Neural cell (in vitro differentiated cells): ENCODE measurements at regions not wholly inside any gene's neighbourhood (a gene's known extent, or its start where the extent isn't known, plus 50 kb on each side); places are given as distances from the start of the nearest gene placed in this dataset.

Experiments used
- H2AFZ ChIP-seq: fragments of 200-600, 300-800 bp; sonication (generic), shearing (Covaris generic); 2 replicates; pipeline ENCODE4 v1.6.0; 2014; ENCODE audit warnings: low read depth, mild to moderate bottlenecking, antibody characterized with exemption, low read length, moderate library complexity
- H3F3A ChIP-seq: fragments of 200-600 bp; shearing (Covaris generic); 2 replicates; pipeline ENCODE4 v1.6.1; 2016; ENCODE audit warnings: mild to moderate bottlenecking, moderate library complexity, mixed read lengths, antibody characterized with exemption, low read length; ENCODE audit not compliant: insufficient read depth, poor library complexity, severe bottlenecking
- H3K27ac ChIP-seq: fragments of 200-600, 300-800 bp; sonication (generic), shearing (Covaris generic); 2 replicates; pipeline ENCODE4 v1.5.1; 2014; ENCODE audit warnings: mild to moderate bottlenecking, low read length, moderate library complexity
- H3K27me3 ChIP-seq: fragments of 300-800, 200-600 bp; sonication (generic), shearing (Covaris generic); 2 replicates; pipeline ENCODE4 v1.6.0; 2014; ENCODE audit warnings: mild to moderate bottlenecking, low read depth, low read length, moderate library complexity; ENCODE audit not compliant: insufficient read depth
- H3K36me3 ChIP-seq: fragments of 300-800, 200-600 bp; sonication (generic), shearing (Covaris generic); 2 replicates; pipeline ENCODE4 v1.5.1; 2014; ENCODE audit warnings: mild to moderate bottlenecking, antibody characterized with exemption, low read length, moderate library complexity; ENCODE audit not compliant: insufficient read depth
- H3K4me2 ChIP-seq: fragments of 300-800, 200-600 bp; sonication (generic), shearing (Covaris generic); 2 replicates; pipeline ENCODE4 v1.6.0; 2014; ENCODE audit warnings: mild to moderate bottlenecking, low read length
- H3K4me3 ChIP-seq: fragments of 300-800, 200-600 bp; sonication (generic), shearing (Covaris generic); 2 replicates; pipeline ENCODE4 v1.5.1; 2014; ENCODE audit warnings: mild to moderate bottlenecking, low read length, moderate library complexity
- H3K79me2 ChIP-seq: fragments of 200-600 bp; shearing (Covaris generic); replicated peaks from 2 replicates; pipeline ENCODE4 v1.6.0; 2014; ENCODE audit warnings: mild to moderate bottlenecking, low read length, moderate library complexity; ENCODE audit not compliant: insufficient read depth
- H3K9ac ChIP-seq: fragments of 300-800, 200-600 bp; sonication (generic), shearing (Covaris generic); 2 replicates; pipeline ENCODE4 v1.6.1; 2016; ENCODE audit warnings: mild to moderate bottlenecking, low read length, mixed read lengths
- H3K9me2 ChIP-seq: fragments of 200-600 bp; shearing (Covaris generic); 2 replicates; pipeline ENCODE4 v1.6.1; 2016; ENCODE audit warnings: mild to moderate bottlenecking, low read length, mixed read lengths; ENCODE audit not compliant: insufficient read depth
- H3K9me3 ChIP-seq: fragments of 200-600, 300-800 bp; sonication (generic), shearing (Covaris generic); 2 replicates; pipeline ENCODE4 v1.6.1; 2016; ENCODE audit warnings: mild to moderate bottlenecking, mixed run types, low read length, moderate library complexity, mixed read lengths
- H4K20me1 ChIP-seq: fragments of 200-600 bp; shearing (Covaris generic); 2 replicates; pipeline ENCODE4 v1.6.1; 2016; ENCODE audit warnings: mild to moderate bottlenecking, mixed run types; ENCODE audit not compliant: insufficient read depth
- EP300 ChIP-seq: fragments of 450-650 bp; conservative IDR thresholded peaks from 2 replicates; pipeline ENCODE4 v1.6.1; 2014; ENCODE audit warnings: antibody characterized with exemption, mild to moderate bottlenecking, moderate library complexity; ENCODE audit not compliant: poor library complexity, severe bottlenecking
- EZH2 ChIP-seq: fragments of 200-600, 300-800 bp; shearing (Covaris generic), sonication (generic); IDR thresholded peaks from 2 replicates; pipeline ENCODE4 v1.6.1; 2014; ENCODE audit warnings: antibody characterized with exemption, low read length, borderline replicate concordance, mild to moderate bottlenecking; ENCODE audit not compliant: insufficient read depth, poor library complexity, severe bottlenecking
- MXI1 ChIP-seq: fragments of 450-650 bp; conservative IDR thresholded peaks from 2 replicates; pipeline ENCODE4 v1.6.1; 2014; ENCODE audit warnings: antibody characterized with exemption, mild to moderate bottlenecking; ENCODE audit not compliant: poor library complexity, severe bottlenecking
- POLR2AphosphoS5 ChIP-seq: IDR thresholded peaks from 2 replicates; pipeline ENCODE4 v1.6.1; 2012
- RAD21 ChIP-seq: fragments of 450-650 bp; conservative IDR thresholded peaks from 2 replicates; pipeline ENCODE4 v1.6.1; 2014; ENCODE audit warnings: antibody characterized with exemption, mild to moderate bottlenecking, moderate library complexity
- SMC3 ChIP-seq: fragments of 450-650 bp; conservative IDR thresholded peaks from 2 replicates; pipeline ENCODE4 v1.6.1; 2014; ENCODE audit warnings: antibody characterized with exemption, mild to moderate bottlenecking, moderate library complexity; ENCODE audit not compliant: poor library complexity
- TAF1 ChIP-seq: IDR thresholded peaks from 2 replicates; pipeline ENCODE4 v1.6.1; 2012; ENCODE audit warnings: low read depth
- TF ChIP-seq, protein P1 (sequence below): IDR thresholded peaks from 2 replicates; pipeline ENCODE4 v1.6.1; 2012; ENCODE audit warnings: borderline replicate concordance
- TF ChIP-seq, protein P2 (sequence below): fragments of 450-650 bp; IDR thresholded peaks from 2 replicates; pipeline ENCODE4 v1.5.1; 2014; ENCODE audit warnings: antibody characterized with exemption, mild to moderate bottlenecking, moderate library complexity; ENCODE audit not compliant: poor library complexity, severe bottlenecking

DNA sequence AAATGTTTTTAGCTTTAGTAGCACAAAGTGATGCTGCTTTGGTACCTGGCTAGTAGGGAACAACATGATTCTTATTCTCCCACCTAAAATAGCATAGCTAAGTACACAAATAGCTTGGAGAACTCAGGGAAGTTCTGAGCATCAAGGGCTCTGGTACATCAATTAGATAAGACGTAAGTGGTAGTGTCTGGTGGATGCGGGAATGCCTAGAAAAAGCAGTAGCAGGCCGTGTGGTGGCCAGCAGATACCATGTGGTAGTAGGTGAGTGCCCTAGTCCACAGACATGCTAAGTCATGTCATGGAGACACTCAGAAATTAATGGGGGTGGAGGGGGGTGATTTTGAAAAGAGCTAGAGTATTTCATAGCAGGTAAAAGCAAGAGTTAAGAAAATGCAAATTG lies 347.3 kb upstream of the NOCT start:
- no peaks in the 10 kb centered on the region for H3F3A ChIP-seq
- H3K27me3 ChIP-seq, result no peaks in the 10 kb centered on the region
- no peaks in the 10 kb centered on the region for H3K9me2 ChIP-seq
- no peaks in the 10 kb centered on the region for H3K36me3 ChIP-seq
- H3K9me3 ChIP-seq, result no peaks in the 10 kb centered on the region
- no peak overlapping the region for H3K4me2 ChIP-seq
- no peaks in the 10 kb centered on the region for H3K79me2 ChIP-seq
- H3K9ac ChIP-seq, result no peak overlapping the region
- H4K20me1 ChIP-seq, result no peaks in the 10 kb centered on the region
- TF ChIP-seq, protein P1, sequence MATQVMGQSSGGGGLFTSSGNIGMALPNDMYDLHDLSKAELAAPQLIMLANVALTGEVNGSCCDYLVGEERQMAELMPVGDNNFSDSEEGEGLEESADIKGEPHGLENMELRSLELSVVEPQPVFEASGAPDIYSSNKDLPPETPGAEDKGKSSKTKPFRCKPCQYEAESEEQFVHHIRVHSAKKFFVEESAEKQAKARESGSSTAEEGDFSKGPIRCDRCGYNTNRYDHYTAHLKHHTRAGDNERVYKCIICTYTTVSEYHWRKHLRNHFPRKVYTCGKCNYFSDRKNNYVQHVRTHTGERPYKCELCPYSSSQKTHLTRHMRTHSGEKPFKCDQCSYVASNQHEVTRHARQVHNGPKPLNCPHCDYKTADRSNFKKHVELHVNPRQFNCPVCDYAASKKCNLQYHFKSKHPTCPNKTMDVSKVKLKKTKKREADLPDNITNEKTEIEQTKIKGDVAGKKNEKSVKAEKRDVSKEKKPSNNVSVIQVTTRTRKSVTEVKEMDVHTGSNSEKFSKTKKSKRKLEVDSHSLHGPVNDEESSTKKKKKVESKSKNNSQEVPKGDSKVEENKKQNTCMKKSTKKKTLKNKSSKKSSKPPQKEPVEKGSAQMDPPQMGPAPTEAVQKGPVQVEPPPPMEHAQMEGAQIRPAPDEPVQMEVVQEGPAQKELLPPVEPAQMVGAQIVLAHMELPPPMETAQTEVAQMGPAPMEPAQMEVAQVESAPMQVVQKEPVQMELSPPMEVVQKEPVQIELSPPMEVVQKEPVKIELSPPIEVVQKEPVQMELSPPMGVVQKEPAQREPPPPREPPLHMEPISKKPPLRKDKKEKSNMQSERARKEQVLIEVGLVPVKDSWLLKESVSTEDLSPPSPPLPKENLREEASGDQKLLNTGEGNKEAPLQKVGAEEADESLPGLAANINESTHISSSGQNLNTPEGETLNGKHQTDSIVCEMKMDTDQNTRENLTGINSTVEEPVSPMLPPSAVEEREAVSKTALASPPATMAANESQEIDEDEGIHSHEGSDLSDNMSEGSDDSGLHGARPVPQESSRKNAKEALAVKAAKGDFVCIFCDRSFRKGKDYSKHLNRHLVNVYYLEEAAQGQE, result no peak
- TF ChIP-seq EZH2 (no peak), RAD21 (no peak), MXI1 (no peak), EP300 (no peak), POLR2AphosphoS5 (no peak), TAF1 (no peak), SMC3 (no peak)
- TF ChIP-seq, protein P2, sequence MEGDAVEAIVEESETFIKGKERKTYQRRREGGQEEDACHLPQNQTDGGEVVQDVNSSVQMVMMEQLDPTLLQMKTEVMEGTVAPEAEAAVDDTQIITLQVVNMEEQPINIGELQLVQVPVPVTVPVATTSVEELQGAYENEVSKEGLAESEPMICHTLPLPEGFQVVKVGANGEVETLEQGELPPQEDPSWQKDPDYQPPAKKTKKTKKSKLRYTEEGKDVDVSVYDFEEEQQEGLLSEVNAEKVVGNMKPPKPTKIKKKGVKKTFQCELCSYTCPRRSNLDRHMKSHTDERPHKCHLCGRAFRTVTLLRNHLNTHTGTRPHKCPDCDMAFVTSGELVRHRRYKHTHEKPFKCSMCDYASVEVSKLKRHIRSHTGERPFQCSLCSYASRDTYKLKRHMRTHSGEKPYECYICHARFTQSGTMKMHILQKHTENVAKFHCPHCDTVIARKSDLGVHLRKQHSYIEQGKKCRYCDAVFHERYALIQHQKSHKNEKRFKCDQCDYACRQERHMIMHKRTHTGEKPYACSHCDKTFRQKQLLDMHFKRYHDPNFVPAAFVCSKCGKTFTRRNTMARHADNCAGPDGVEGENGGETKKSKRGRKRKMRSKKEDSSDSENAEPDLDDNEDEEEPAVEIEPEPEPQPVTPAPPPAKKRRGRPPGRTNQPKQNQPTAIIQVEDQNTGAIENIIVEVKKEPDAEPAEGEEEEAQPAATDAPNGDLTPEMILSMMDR, result no peak
- no peak overlapping the region for H2AFZ ChIP-seq
- H3K27ac ChIP-seq, result no peak overlapping the region
- H3K4me3 ChIP-seq, result no peak overlapping the region

DNA sequence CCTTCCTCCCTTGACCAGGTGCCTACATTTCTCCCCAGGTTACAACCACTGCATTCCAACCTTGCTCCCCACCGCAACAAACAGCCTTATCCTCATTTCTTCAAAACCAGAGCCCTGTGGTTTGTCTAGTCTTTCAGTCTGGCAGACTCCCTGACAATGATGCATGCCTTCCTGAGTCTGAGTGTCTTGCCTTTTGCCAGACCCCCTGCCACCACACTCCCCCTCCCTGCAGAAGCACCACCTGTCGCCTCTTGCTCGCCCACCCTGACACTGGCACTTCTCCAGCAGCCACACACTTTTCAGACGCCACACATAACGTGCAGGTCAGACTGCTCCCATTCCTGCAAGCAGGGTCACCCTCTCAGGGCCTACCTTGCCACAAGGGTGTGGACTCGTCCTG lies 349.2 kb upstream of the NOCT start:
- Histone ChIP-seq H3K9me2 (no peaks in the 10 kb centered on the region), H3K36me3 (no peaks in the 10 kb centered on the region), H4K20me1 (no peaks in the 10 kb centered on the region), H3K79me2 (no peaks in the 10 kb centered on the region), H3K4me3 (no peak overlapping the region), H3K27me3 (no peaks in the 10 kb centered on the region), H3K9ac (no peak overlapping the region), H3F3A (no peaks in the 10 kb centered on the region), H3K27ac (no peak overlapping the region), H3K9me3 (no peaks in the 10 kb centered on the region), H2AFZ (no peak overlapping the region), H3K4me2 (no peak overlapping the region)
- TF ChIP-seq POLR2AphosphoS5 (no peak), EP300 (no peak), EZH2 (no peak), TAF1 (no peak), RAD21 (no peak), SMC3 (no peak), MXI1 (no peak)
- TF ChIP-seq, protein P2, result no peak
- TF ChIP-seq, protein P1, result no peak
